ENCODE measurements at regions not wholly inside any gene's neighbourhood (a gene's known extent, or its start where the extent isn't known, plus 50 kb on each side); places are given as distances from the start of the nearest gene placed in this dataset.

DNA sequence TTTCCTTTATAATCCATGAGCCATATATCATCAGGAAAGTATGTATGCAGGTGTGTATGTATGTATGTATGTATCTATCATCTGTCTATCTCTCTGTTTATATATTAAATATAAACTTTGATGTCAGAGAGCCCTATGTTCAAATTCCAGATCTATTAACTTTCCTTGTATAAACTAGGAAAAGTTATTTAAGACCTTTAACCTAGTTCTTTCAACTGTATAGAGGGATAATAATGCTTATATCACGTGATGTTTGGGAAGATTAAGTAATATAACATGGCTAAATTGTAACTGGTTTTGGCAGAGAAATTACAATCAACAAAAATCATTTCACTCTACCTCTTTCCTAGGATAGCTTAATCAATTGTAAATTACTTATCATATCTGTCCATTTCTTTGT lies 628.3 kb upstream of the IGFBP3 start:
- FAIRE-seq, result no peak
- DNase-seq (ENCODE audit: extremely low spot score, insufficient read length, low read depth), result no peak

DNA sequence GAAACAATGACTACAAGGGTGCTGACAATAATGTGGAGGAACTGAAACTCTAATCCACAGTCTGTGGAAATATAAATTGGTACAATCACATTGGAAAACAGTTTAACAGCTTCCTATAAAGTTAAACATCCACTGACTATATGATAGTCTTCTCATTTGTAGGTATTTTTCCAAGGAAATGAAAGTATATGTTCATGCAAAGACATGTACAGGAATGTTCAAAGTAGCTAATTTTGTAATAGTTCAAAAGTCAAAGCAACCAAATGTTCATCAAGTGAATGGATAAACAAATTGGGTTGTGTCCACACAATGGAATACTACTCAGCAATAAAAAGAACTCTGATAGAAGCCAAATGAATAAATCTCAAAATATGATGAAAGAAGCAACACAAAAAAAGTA lies 626.0 kb upstream of the IGFBP3 start:
- FAIRE-seq, result no peak
- DNase-seq (ENCODE audit: extremely low spot score, insufficient read length, low read depth), result no peak

DNA sequence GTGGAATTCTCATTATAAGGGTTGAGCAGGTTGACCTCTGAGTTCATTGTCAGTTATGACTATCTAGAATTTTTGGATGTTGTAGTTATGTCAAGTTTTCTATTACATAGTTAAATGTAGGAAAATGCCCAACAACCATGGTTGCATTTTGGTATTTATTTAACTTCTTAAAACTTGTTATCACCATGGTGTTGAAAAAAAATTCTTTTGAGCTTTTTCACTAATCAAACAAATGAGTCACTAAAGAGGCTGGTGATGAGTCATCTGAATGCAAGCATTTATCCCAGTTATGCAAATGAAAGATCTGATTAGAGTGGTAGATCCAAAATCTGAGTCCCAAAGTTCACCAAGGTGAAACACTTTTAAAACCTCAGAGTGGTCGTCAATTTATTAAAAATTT lies 624.7 kb upstream of the IGFBP3 start:
- FAIRE-seq (no peak), DNase-seq (ENCODE audit: extremely low spot score, insufficient read length, low read depth) (no peak)

DNA sequence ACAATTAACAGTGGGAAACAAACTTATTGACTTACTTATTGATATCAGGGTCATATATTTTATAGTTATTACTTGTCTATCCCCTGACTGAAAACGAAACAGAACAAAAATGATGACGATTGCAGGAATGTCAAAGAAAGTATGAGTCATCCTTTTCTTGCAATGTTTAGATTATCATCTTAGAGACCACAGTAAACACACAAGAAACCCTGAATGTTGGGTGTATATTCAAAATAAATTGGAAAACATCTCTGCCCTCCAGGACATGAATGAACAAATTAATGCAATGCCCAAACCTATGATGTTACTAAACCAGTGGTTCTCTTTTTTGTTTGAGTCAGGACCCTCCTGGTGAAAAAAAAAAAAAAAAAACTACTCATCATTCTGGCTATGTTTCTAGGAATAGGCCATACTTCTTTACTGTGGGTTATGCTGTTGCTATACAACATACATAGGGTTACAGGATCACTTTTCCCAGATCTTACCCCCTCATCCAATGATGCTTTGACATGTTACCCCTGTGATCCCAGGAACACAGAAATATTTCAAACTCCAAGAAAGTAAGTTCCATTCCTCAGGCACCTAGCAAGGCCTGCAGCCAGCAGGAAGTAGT lies 623.4 kb upstream of the IGFBP3 start:
- DNase-seq (ENCODE audit: extremely low spot score, insufficient read length, low read depth), result no peak
- no peak for FAIRE-seq

DNA sequence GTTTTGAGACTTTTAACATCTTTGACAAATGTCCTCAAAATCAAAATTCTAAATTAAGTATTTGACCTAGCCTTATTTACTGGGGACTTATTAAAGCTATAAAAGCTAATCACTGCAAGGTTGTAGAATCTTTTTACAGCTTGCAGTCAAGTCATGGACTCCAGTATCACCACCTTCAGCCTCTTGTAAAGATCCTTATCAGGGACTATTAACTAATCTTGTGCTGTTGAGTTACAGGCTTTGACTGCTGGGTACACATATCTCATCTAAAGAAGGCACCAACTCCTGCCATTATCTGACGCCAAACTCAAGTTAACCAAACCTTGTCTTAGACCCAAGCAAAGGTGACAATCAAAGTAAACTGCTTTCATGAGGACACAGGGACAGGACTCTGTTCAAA lies 621.0 kb upstream of the IGFBP3 start:
- no peak for FAIRE-seq

DNA sequence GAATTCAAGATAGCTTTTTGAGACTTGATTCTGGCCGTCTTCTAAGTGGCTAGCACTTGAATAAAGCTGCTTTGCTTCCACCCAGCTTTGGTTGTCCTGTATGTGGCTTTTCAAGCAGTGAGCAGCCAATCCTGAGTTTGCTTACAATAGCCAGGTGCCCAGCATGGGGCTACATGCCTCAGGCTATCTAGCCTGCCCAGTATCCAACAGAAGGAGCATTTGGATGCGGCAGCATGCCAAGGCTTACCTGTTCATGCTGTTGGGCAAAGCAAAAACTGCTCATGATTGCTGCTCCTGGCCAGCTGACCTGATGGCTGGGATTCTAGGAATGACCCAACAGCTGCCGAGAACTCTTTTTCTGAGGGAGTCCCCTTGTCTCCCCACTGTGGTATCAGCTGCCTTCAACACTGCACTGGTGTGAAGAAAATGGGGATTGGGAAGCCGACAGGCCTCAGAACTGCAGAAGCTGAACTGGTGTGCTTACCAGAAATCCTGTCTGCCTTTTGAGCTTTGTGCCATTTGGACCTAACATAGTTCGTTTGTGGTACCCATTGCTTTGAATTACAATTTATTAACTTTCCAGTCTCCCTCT lies 618.9 kb upstream of the IGFBP3 start:
- no peak for DNase-seq (ENCODE audit: extremely low spot score, insufficient read length, low read depth)
- no peak for FAIRE-seq

More for the DNA sequence above, 621.0 kb upstream of the IGFBP3 start:
- no peak for DNase-seq (ENCODE audit: extremely low spot score, insufficient read length, low read depth)

DNA sequence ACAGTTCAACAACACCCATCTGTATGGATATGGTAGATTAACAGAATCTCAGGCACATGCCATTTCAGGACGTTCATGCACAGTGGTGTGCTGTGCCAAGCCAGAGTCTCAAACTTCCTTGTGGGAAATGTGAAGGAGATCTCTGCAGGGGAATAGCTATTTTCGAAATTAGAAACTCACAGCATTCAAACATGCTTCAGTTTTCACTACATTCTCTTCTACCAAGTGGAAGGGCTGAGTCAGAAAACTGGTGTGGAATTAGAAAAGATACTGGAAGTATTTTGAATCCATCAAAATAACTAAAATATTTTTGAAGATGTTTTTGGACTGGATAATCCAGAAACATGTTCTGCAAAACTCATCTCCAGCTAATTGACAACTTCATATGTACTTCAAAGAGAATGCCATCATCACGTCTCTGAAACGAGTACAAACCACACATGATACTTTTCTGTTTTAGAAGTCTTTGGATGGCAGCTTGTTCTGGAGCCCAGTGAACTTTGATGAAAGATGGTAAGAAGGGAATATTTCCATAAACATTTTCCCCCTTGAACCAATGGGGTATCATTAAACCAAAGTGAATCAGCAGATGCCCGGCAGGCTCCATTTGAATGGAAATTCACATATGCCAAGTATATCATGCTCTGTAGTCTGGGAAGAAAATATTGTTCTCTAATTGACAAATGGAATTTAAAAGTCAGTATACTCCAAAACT lies 616.3 kb upstream of the IGFBP3 start:
- FAIRE-seq, result no peak

DNA sequence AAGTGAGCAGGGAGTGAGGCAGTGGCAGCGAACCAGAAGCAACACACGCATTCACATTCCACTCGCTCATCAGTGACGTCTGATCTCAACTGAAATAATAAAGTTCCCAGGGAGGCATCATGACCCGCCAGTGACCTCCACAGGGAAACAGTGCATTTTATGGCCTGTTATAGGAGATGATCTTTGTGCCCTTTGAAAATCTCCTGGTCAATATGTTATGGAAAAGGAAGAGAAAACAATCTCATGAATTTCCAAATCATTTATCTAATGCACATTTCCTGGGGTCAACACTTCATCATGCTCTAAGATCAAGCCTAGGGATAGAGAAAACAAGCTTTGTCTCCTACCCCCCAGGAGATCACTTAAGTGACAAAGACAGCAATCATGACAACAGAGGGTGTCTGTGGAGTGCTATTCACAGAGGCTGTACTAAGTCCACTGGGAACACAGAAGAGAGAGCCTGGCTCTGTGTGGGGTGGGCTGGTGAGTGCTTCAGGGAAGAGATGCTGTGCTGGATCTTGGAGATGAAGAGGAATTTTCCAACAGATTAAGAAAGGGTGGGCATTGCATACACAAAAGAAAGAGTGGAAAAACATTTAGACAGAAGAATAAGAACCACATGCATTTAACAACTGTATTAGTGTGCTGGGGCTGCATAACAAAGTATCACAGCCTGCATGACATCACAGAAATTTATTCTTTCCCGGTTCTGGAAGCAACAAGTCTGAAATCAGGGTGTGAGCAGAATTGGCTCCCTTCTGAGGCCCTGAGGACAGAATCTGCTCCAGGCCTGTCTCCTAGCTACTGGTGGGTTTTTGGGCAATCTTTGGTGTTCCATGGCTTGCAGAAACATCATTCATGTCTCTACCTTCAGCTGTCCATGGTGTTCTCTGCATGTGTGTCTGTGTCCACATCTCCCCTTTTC lies 613.9 kb upstream of the IGFBP3 start:
- DNase-seq (ENCODE audit: extremely low spot score, insufficient read length, low read depth) (no peak), FAIRE-seq (no peak)

More for the DNA sequence above, 616.3 kb upstream of the IGFBP3 start:
- no peak for DNase-seq (ENCODE audit: extremely low spot score, insufficient read length, low read depth)

DNA sequence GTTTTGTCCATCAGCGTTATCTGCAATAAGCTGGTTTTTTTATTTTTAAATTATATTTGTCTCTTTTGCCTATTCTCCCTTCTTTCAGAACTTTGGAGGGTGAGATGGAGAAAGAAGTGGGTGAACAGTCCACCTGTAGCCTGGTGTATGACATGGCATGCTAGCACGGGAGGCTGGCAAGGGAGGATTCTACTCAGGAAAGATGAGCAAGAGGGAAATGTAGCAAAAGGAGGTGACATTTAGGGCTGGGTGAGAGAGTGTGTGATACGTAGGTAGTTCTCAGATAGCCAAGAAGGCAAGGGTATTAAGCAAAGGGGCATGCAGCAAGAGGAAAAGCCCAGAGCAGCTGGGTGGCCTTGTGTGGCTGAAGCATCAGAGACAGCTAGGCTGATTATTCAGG lies 612.9 kb upstream of the IGFBP3 start:
- DNase-seq (ENCODE audit: extremely low spot score, insufficient read length, low read depth) (no peak), FAIRE-seq (no peak)

DNA sequence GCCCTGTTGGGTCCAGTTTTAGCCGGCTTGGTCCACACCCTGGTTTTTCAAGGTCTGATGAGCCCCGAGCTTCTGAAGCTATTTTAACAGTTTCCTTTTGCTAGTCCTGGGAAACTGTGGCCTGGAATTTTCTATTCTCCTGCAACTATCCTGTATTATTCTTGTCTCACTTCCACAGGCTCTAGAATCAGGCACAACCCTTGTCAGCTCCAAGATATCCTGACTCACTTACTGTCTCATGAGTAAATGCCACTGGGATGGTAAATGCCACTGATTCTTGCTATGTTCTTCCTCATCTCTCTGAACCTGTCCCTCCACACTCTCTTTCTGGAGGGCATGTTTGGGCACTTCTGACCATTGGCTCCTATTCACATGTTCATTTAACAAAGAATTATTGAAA lies 611.5 kb upstream of the IGFBP3 start:
- FAIRE-seq (no peak), DNase-seq (ENCODE audit: extremely low spot score, insufficient read length, low read depth) (no peak)

DNA sequence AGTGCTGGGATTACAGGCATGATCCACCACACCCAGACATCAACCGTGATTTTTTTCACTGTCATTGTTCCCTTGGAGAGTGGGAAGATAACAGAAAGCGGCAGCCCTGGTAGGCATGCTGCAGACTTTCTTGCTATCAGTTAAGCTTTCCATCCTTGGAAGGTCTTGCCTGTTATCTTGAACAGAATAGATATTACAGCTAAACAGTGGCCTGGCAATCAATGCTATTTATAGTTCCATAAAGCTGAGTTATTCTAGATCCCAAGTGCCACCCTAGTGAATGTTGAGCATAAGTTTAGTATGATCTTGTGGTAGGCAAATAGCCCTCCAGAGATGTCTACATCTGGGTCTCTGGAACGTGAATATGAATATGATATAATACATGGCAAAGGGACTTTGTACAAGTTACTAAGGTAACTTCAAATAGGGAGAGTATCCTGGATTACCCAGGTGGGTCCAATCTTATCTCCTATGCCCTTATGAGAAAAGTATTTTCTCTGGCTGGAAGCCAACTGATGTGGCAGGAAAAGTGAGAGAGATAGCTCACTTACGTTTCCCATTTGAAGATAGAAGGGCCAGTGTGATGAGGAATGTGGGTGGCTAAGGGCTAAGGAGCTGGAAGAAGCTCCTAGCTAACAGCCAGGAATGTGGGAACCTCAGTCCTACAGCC lies 609.1 kb upstream of the IGFBP3 start:
- no peak for DNase-seq (ENCODE audit: extremely low spot score, insufficient read length, low read depth)
- no peak for FAIRE-seq

DNA sequence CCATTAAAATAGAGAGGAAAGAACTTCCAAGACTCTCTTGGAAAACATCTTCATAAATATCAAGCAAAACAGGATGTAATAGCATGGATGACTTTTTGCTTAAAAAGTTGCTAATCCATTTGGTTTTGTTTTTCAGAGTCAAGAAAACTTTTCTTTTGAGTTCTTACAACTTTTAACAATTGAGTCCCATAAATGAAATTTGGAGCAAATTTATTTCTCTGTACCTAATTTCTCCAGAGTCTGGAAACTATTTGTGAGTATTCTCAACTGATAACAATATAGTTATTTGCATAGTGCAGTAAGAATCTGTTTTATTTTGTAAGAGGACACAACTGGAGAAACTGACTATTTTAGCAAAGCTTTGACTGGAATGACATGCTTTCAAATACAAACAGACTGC lies 606.3 kb upstream of the IGFBP3 start:
- no peak for DNase-seq (ENCODE audit: extremely low spot score, insufficient read length, low read depth)
- FAIRE-seq, result no peak

DNA sequence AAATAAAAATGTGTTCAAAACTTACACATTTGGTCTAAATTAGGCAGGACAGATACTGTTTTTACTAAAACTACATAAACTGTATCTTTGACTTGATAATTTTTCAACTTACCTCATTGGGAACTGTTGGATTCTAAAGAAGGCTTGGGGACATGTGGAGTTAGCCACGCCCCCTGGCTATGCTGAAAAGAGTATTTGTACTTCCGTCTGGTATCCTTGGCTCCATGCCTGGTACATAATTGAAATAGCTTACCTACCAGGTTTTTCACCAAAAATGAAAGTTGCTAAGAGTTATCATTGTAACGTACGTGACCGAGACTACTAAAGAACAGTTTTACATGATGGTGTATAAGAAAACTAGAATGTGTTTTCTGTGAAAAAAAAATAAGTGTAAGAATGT lies 604.8 kb upstream of the IGFBP3 start:
- FAIRE-seq (no peak), DNase-seq (ENCODE audit: extremely low spot score, insufficient read length, low read depth) (no peak)

DNA sequence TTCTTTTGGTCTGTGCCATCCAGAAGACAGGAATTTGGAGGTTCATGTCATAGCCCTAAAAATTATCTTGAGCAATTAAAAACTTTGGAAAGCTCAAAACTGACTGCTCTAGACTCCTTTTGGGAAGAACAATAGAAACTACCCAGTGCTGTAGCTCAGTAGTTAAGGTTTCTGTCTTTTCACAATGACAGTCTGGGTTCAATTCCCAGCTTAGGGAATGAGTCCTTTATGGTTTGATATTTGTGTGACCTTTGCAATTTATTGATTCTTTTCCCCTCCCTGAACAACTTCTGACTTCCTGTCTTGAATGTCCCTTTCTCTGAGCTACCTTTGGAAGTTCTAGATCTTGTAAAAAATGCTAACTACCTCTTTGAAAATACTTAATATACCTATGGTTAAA lies 603.3 kb upstream of the IGFBP3 start:
- FAIRE-seq, result no peak
- DNase-seq (ENCODE audit: extremely low spot score, insufficient read length, low read depth), result no peak

DNA sequence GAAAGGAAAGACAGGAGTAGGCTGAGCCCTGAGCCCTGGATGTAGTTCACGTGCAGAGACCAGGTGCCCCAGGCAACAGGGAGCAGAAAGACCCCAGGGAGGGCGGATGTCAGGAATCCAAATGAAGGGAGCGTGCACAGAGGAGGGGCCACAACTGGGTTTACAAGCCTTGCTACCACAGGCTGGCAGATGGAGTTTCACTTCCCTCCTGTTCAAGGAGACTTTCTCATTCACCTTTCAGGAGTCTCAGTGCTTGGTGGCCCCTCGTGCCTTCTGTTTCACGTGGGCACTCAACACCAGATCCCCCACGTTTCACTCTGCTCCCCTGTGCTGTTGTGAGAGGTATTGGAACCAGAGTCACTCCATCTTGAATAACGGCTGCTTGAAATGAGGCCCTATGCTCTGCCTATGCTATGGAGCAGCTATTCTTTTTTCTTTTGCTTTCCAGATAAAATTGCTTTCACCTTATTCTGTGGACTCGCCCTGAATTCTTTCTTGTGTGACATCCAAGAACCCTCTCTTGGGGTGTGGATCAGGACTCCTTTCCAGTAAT lies 601.4 kb upstream of the IGFBP3 start:
- DNase-seq (ENCODE audit: extremely low spot score, insufficient read length, low read depth) (no peak), FAIRE-seq (no peak)

DNA sequence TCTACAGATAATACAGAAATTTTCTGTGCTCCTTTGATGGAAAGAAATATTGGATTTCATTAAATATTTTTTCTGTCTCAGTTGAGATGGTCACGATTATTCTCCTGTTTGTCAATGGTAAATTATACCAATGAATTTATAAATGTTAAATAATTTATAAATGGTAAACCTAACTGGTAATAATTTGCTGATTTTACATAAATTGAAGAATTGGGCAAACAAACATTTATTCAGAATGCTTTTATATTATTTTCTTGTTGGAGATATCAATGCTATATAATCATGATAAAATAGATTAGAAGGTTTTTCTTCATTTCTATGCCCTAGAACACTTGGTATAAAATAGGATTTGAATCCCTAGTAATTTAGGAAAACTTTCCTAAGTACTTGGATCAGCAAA lies 597.6 kb upstream of the IGFBP3 start:
- DNase-seq (ENCODE audit: extremely low spot score, insufficient read length, low read depth) (no peak), FAIRE-seq (no peak)

DNA sequence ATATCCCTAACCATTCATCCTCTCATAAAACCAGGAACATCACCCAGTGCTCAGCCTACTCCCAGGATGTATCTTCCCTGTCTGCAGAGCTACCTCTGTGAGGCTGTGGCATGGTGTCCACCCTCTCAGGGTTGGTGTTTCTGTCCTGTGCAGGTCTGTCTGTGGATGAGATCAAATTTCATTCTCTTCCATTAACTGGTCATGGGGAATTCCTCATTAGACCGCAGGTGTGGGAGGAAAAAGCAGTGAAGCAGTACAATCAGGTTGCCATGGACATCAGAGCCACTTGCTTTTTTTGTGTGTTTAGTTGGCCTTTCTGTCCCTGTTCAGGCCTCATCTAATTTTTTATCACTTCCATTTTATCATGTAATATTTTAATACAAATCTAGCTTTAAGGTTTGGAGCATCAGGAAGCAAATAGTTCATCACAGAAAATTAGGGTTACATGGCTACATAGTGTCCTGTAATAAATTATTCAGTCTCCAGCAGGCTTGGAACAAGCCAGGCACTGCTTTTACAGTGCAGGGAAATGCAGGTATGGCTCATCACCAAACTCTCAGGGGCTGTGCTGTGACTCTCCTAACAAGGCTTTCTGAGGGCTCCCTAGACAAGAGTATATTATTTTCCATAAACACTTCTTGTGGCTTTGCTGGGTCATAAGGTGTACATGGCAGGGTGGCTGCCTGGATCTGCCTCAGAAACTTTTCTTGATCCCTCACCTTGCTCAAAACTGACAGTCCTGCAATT lies 594.9 kb upstream of the IGFBP3 start:
- FAIRE-seq (no peak), DNase-seq (ENCODE audit: extremely low spot score, insufficient read length, low read depth) (no peak)

DNA sequence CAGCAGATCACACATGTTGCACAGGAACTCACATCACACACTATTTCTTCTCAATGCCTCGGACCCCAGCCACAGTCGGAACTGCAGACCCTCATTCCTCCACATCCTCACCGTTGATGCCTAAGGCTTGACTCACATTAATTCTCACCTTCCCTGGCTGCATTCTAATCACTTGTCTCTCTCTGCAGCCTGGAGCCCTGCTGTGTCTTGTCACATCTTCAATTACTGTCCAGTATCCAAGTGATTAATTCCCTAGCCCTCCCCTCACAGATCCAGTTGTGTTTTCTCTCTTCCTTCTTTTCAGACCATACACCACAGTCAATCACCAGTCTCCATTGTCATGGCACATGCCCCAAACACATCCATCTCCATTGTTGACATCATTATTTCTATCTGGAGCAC lies 592.4 kb upstream of the IGFBP3 start:
- no peak for FAIRE-seq
- DNase-seq (ENCODE audit: extremely low spot score, insufficient read length, low read depth), result no peak

DNA sequence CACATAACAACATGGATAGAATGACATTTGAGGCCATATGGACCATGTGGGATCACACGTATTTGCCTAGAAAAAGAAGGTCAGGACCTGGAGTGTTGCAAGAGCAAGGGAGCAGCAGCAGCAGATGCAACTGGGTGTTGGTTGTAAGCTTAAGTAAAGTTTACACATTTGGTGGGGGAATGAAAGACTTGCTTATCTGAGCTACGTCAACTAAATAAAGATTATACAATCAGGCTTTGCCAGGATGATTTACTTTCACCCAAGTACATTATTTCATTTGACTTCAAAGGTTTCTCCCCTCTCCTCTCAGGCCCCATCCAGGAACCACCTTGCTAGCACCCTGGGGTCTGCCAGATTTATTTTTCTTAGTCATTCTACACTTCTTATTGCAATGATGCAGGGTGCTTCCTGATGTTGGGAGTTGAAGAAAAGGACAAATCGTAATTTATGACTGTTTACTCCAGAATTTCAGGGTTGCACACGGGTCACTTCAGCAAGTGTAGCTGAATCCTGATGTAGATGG lies 591.9 kb upstream of the IGFBP3 start:
- DNase-seq (ENCODE audit: extremely low spot score, insufficient read length, low read depth), result no peak
- FAIRE-seq, result no peak

All from GM18507 (cell line).